Fibroblast of mammary gland (primary cell): ENCODE measurements at regions not wholly inside any gene's neighbourhood (a gene's known extent, or its start where the extent isn't known, plus 50 kb on each side); places are given as distances from the start of the nearest gene placed in this dataset.

Experiments used
- DNase-seq: peaks from one replicate; pipeline ENCODE4 v3.0.0-alpha.2; 2010; ENCODE audit warnings: low read depth
- H3K4me3 ChIP-seq: 2 replicates; pipeline ENCODE4 v1.5.1; 2011; ENCODE audit warnings: low read depth, mild to moderate bottlenecking, low read length, moderate library complexity; ENCODE audit not compliant: control insufficient read depth
- TF ChIP-seq, protein P1 (sequence below): conservative IDR thresholded peaks from 2 replicates; pipeline ENCODE4 v1.5.1; 2011; ENCODE audit warnings: low read depth, low read length, inconsistent platforms; ENCODE audit not compliant: control insufficient read depth, insufficient read depth

DNA sequence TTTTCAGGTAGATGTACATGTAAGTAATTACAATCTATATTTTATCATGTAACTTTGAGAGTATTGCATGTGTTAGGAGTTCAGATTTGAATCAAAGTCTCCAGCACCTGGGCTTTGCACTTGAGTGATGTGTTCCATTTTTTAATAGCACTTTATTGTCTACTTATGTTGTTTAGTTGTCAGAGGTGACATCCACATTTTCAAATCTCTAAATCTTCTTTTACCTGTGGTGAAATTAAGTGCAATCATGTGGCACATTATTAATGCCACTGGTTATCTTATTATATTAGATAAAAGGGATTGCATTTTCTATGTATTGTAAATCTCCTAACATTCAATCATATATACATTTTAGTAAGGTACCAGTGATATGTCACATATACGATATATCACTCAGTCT is 333.4 kb downstream of the AASDHPPT start:
- TF ChIP-seq, protein P1, sequence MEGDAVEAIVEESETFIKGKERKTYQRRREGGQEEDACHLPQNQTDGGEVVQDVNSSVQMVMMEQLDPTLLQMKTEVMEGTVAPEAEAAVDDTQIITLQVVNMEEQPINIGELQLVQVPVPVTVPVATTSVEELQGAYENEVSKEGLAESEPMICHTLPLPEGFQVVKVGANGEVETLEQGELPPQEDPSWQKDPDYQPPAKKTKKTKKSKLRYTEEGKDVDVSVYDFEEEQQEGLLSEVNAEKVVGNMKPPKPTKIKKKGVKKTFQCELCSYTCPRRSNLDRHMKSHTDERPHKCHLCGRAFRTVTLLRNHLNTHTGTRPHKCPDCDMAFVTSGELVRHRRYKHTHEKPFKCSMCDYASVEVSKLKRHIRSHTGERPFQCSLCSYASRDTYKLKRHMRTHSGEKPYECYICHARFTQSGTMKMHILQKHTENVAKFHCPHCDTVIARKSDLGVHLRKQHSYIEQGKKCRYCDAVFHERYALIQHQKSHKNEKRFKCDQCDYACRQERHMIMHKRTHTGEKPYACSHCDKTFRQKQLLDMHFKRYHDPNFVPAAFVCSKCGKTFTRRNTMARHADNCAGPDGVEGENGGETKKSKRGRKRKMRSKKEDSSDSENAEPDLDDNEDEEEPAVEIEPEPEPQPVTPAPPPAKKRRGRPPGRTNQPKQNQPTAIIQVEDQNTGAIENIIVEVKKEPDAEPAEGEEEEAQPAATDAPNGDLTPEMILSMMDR, result no peak
- H3K4me3 ChIP-seq, result no peak overlapping the region
- DNase-seq, result no peak

DNA sequence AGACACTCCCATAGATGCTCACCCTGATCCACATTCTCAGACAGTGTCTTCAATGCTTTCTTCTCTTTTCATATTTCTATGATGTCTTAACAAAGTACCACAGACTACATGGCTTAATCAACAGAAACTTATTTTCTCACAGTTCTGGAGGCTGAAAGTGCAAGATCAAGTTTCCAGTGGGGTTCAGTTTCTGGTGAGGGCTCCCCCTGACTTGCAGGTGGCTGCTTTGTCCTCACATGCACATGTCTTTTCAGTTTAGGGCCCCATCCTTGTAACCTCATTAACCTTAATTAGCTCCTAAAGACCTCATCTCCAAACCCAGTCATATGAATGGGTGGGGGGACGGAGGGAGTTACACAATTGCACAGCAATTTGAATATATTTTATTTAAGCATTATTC is 335.8 kb downstream of the AASDHPPT start:
- no peak for DNase-seq
- TF ChIP-seq, protein P1, result no peak
- no peak overlapping the region for H3K4me3 ChIP-seq

DNA sequence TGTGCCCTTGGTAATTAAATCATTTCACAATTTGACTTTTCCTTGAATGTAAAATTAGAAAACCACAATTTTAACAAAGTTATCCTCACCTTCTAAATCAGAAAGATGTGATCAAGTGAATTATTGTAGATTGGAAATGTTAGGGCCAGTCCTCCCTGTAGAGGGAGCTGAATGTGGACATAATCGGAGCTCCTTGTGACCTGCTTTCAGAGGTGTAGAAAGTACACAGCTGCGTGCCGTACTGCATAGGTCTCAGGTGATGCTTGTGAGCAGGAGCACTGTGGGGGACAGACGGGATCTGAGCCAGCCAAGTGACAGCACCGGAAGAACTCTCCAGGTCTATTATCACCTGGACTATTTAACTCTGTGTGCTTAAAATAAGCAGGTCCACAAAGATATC is 338.0 kb downstream of the AASDHPPT start:
- TF ChIP-seq, protein P1, result no peak
- no peak overlapping the region for H3K4me3 ChIP-seq
- no peak for DNase-seq

DNA sequence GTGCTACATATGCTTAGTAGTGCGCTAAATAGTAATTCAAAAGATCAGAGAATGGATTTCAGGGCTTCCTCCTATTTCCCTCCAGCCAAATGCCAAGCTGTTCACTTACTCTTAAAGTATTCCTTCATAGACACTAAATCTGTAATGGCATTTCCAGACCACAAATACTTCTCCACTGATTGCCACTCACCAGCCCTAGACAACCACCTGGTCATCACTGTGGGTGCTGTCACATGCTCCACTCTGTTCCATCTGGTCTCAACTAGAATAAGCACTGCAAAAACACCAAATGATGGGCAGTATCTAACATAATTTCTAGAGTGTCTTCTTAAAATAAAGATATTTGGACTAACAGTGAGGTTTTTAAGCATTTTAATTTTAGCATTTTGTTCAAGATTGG is 341.3 kb downstream of the AASDHPPT start:
- TF ChIP-seq, protein P1, result no peak

DNA sequence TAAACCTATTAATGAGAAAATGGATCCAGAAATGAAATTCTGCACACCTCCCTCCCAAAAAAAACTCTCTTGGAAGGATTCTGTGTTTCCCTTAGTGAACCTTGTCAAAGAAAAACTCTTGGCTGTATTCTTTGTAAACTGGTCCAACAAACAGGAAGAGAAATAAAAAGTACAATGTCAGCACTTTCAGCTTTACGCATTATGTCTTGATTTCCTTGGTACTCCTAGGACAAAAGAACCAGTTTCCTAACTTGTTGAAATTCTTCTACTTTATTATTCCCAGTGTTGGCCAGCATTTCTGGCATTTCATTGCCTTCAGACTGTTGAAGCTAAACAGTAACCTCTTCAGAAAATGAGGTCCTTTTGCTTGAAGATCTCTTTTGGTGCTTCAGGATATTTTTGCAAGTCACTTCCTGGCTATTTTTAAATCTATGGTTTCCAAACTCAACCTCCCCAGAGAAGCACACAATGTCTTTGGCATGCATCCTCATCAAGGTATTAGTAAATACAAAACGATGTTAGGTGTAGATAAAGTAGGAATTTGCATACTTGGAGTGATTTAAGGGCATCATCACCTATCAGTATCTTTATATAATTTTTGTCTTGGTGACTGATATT is 342.7 kb downstream of the AASDHPPT start:
- TF ChIP-seq, protein P1, result no peak
- no peak overlapping the region for H3K4me3 ChIP-seq
- peak; percentile 43 for DNase-seq

More for the DNA sequence above, 341.3 kb downstream of the AASDHPPT start:
- DNase-seq, result no peak
- no peak overlapping the region for H3K4me3 ChIP-seq

DNA sequence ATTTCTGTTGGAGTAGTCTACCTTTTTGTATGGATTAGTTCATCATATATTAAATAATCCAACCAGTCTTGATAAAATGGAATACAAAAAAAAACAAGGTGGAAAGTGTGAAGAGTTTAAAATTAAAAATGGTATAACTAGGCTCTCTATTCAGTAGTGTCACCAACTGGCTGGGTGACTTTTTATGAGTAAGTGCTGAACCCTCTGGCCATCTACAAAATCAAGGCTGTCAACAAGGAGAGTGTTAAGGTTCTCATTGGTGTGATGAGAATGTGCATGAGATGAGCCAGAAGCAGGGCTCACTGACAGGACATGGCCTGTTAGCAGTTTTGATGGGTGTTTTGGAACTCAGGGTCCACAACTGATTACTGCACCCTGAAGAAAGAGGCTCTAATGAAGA is 343.2 kb downstream of the AASDHPPT start:
- no peak overlapping the region for H3K4me3 ChIP-seq
- DNase-seq, result no peak
- TF ChIP-seq, protein P1, result no peak
